COLO668 (cell line): ENCODE measurements at regions not wholly inside any gene's neighbourhood (a gene's known extent, or its start where the extent isn't known, plus 50 kb on each side); places are given as distances from the start of the nearest gene placed in this dataset.
A peak's percentile ranks its signal among the peaks of the same experiment; 100 is the strongest.
"Not testable (repeated sequence)": the region's sequence is repeated elsewhere in the genome, so short reads cannot be mapped to it uniquely, and the experiment has no call there.

Source experiments
- DNase-seq: peaks from one replicate; lab custom pipeline; 2025; ENCODE audit not compliant: unreplicated experiment; lab: John Stamatoyannopoulos, UW

GRCh38 chr10:77740396-77740795 lies 102.8 kb upstream of the KCNMA1 start:
- not testable (repeated sequence) for DNase-seq

- DNase-seq = no peak
These were observed 101.0 kb upstream of the KCNMA1 start for GRCh38 chr10:77738496-77739158.

DNA sequence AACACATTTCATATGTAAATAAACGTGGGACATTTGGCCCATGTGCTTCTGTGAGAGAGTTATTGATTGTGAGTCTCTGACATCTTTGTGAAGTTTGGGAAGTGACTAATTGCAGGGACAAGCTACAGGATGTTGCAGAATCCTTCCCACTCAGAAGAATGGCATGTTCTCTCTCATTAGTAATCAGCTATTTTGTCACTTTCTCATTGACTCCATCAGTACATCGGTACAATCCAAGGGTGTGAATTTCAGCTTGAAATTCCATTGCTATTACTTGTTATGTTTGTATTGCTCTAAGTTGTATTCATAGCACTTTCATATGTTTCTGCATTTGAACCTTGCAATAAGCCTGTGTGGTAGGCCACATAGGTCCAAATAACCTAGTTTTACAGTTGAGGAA lies 100.0 kb upstream of the KCNMA1 start:
- DNase-seq = no peak

- not testable (repeated sequence) for DNase-seq
These were observed 97.5 kb upstream of the KCNMA1 start for GRCh38 chr10:77735136-77735535.

DNA sequence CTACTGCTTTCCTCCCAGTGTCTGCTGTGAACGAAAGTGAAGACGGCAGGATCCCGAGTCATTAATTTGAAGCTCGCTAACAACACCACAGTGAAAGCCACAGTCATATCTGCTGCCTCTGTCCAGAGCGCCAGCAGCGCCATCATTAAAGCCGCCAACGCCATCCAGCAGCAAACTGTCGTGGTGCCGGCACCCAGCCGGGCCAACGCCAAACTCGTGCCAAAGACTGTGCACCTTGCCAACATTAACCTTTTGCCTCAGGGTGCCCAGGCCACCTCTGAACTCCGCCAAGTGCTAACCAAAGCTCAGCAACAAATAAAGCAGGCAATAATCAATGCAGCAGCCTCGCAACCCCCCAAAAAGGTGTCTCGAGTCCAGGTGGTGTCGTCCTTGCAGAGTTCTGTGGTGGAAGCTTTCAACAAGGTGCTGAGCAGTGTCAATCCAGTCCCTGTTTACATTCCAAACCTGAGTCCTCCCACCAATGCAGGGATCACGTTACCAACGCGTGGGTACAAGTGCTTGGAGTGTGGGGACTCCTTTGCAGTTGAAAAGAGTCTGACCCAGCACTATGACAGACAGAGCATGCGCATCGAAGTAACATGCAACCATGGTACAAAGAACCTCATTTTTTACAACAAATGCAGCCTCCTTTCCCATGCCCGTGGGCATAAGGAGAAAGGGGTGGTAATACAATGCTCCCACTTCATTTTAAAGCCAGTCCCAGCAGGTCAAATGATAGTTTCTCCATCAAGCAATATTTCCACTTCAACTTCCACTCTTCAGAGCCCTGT lies 94.8 kb upstream of the KCNMA1 start:
- no peak for DNase-seq

- DNase-seq = no peak
These were observed 89.9 kb upstream of the KCNMA1 start for GRCh38 chr10:77727481-77727880.

DNA sequence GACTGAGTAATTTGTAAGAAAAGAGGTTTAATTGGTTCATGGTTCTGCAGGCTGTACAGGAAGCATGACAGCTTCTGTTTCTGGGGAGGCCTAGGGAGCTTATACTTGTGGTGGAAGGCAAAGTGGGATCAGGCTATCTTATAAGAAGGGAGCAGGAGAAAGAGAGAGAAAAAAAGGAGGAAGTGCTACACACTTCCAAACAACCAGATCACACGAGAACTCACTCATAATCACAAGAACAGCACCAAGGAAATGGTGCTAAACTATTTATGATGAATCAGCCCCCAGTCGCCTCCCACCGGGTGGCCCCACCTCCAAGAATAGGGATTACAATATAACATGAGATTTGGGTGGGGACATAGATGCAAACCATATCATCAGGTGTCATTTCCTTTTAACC lies 89.1 kb upstream of the KCNMA1 start:
- DNase-seq = no peak

DNA sequence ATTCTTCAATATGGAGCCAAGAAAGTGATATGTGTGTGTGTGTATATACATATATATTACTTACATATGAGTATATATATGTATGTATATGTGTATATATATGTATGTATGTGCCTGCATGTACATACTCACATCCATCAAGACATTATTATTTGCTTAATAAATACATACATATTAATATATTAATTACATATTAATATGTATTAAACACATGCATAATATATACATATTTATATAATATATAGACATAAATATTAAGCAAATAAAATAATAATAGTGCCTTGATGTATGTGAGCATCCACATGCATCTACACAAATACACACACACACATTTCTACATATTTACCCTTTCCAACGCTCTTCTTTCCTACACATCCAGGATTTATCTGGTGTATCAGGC lies 88.7 kb upstream of the KCNMA1 start:
- DNase-seq = no peak

GRCh38 chr10:77724820-77725219 lies 87.2 kb upstream of the KCNMA1 start:
- no peak for DNase-seq

GRCh38 chr10:77723376-77723775 lies 85.8 kb upstream of the KCNMA1 start:
- no peak for DNase-seq

GRCh38 chr10:77722956-77723355 lies 85.3 kb upstream of the KCNMA1 start:
- DNase-seq = not testable (repeated sequence)

DNA sequence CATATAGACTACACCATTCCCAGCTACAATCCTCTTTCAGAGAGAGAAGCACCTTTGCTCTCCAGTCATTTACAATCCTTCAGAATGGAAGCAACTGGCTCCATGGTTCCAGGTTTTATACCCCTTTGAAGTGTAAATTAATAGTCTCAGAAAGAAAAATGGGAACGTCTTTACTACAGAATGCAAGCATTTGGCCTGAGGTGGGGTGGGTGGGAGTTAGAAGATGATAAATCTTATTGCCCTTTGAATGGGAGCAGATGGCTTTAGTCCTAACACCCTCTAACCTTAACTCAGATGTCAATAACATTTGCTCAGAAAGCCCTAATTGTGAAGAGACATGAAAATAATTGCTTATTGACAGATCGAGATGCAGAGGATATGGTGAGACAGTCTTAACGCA lies 84.2 kb upstream of the KCNMA1 start:
- DNase-seq = no peak

GRCh38 chr10:77718957-77719356 lies 81.3 kb upstream of the KCNMA1 start:
- DNase-seq = no peak

- not testable (repeated sequence) for DNase-seq
These were observed 80.7 kb upstream of the KCNMA1 start for GRCh38 chr10:77718312-77718711.

GRCh38 chr10:77717336-77717735 lies 79.7 kb upstream of the KCNMA1 start:
- no peak for DNase-seq

DNA sequence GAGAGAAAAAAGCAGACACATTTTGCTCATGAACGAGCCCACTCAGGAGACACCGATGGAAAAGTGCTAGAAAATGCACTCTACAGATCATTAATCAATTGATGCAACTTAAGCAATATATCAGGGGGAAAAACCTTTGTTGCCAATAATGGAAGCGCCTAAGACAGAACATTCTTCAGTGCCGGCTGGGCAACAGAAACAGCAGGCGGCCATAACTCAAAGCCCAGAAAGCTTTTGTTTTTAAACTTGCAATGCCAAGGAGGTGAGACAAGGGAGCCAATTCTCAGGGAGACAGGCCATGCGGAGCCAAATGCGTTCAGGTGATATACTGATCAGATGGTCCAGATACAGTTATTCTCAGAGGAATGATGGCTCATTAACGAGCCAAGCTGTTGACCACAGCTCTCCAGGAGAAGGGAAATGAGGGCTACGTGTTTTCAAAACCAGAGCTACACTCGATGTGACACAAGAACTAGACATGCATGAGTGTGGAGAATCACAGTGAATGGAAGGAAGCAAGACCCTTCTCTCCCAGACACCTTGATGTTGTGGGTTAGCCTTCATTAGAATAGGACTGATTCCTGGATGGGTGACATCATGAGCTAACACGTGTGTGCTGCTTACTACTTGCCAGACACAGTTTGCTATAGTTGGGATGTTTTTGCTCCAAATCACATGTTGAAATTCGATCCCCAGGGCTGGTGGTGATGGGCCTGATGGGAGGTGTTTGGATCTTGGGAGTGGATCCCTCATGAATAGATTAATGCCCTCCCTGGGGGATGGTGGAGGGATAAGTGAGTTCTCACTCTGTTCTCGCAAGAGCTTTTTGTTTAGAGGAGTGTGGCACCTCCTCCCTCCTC lies 79.1 kb upstream of the KCNMA1 start:
- DNase-seq = no peak

GRCh38 chr10:77715536-77715935 lies 77.9 kb upstream of the KCNMA1 start:
- no peak for DNase-seq

DNA sequence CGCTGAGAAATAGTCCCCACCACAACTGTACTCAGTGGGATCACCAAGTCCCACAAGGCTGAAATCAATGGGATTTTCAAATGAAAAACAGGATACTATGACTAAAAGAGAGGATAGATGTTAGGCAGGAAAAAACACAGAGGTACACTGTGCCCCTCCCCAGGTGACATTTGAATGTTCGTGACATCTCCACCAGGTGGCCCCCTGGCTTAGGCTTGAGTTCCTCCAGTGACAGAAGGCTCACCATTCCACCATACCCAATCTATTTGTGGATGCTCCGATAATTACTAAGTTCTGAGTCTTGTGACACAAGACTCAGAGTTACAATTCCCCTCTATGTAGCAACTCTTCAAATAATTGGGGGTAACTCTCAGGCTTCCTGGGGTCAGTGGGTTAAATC lies 77.5 kb upstream of the KCNMA1 start:
- peak; percentile 8 for DNase-seq

GRCh38 chr10:77713521-77714280 lies 76.1 kb upstream of the KCNMA1 start:
- DNase-seq = no peak

DNA sequence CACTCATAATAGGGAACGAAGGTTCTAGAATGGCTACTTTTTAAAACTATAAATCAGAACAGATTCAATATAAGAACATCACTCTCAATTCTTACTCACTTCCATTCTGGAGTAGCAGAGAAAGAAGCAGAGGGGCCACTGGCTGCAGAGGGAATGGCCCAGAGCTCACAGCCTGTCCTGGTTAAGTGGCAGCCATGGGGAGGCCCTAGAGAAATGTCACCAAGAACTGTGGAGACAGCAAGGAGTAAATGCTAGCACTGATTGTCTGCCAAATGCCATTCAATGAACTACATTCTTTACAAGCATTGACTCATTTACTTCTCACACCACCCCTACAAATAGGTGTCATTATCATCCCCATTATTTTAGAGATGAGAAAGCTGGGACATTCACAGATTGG lies 74.6 kb upstream of the KCNMA1 start:
- no peak for DNase-seq

DNA sequence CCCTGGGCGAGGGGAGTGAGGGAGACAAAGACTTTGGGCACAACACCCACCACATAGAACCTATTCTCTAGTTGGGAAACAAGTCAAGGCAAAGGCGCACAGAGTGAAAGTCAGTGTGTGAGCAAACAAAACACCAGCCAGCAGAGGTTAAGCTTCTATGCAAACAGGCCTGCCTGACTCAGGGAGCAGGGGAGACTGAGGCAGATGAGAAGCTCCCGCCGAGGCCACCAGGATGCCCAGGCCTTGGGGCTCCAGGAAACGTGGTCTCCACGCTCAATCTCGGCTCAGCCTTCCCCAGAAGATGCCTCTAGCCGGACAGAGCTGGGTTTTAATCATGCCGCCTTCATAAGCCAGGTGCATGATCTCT lies 74.1 kb upstream of the KCNMA1 start:
- no peak for DNase-seq
